Suprapubic skin (tissue), 3 donors: ENCODE measurements at regions not wholly inside any gene's neighbourhood (a gene's known extent, or its start where the extent isn't known, plus 50 kb on each side); places are given as distances from the start of the nearest gene placed in this dataset.

Experiments used
- POLR2A ChIP-seq, 2 donors: fragments of 450-650 bp; IDR thresholded peaks; one replicate each; pipeline ENCODE4 v1.6.1; 2017; ENCODE audit warnings: antibody characterized with exemption in 2 of 2, mild to moderate bottlenecking in 2 of 2, moderate library complexity in 2 of 2
- TF ChIP-seq, protein P1 (sequence below), 2 donors: fragments of 200-600 bp in 1 of 2; fragments of 450-650 bp in 1 of 2; sonication (generic) in 1 of 2; IDR thresholded peaks; one replicate each; pipeline ENCODE4 v1.5.1; 2016 to 2019; ENCODE audit warnings: antibody characterized with exemption in 2 of 2, mild to moderate bottlenecking in 1 of 2, moderate library complexity in 1 of 2

GRCh38 chr10:30694518-30695228 lies 65.1 kb upstream of the LYZL2 start:
- TF ChIP-seq, protein P1, sequence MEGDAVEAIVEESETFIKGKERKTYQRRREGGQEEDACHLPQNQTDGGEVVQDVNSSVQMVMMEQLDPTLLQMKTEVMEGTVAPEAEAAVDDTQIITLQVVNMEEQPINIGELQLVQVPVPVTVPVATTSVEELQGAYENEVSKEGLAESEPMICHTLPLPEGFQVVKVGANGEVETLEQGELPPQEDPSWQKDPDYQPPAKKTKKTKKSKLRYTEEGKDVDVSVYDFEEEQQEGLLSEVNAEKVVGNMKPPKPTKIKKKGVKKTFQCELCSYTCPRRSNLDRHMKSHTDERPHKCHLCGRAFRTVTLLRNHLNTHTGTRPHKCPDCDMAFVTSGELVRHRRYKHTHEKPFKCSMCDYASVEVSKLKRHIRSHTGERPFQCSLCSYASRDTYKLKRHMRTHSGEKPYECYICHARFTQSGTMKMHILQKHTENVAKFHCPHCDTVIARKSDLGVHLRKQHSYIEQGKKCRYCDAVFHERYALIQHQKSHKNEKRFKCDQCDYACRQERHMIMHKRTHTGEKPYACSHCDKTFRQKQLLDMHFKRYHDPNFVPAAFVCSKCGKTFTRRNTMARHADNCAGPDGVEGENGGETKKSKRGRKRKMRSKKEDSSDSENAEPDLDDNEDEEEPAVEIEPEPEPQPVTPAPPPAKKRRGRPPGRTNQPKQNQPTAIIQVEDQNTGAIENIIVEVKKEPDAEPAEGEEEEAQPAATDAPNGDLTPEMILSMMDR (IDR thresholded peaks at IDR 0.05), result no peak
- TF ChIP-seq POLR2A (IDR thresholded peaks at IDR 0.05), result no peak
